Keratinocyte (primary cell): ENCODE measurements at regions not wholly inside any gene's neighbourhood (a gene's known extent, or its start where the extent isn't known, plus 50 kb on each side); places are given as distances from the start of the nearest gene placed in this dataset.

Experiments used
- DNase-seq: peaks from one replicate; pipeline ENCODE4 v3.0.0-alpha.2; 2011; ENCODE audit warnings: low read depth, missing footprints, low spot score
- FAIRE-seq: peaks from 2 replicates; lab custom pipeline; 2011; peaks lifted over from hg19 to GRCh38; lab: Jason Lieb, UNC
- H2AFZ ChIP-seq: 2 replicates; pipeline ENCODE4 v1.6.0; 2012; ENCODE audit warnings: low read length, control low read depth, inconsistent platforms; ENCODE audit not compliant: control insufficient read depth
- H3K27ac ChIP-seq: 2 replicates; pipeline ENCODE4 v1.5.1; 2011; ENCODE audit warnings: low read length; ENCODE audit not compliant: control insufficient read depth, insufficient read depth
- H3K27me3 ChIP-seq: 3 replicates; pipeline ENCODE4 v1.6.0; 2011; ENCODE audit warnings: low read length; ENCODE audit not compliant: control insufficient read depth, insufficient read depth; ENCODE audit errors: extremely low read depth
- H3K36me3 ChIP-seq, 2 experiments: 2 replicates in 1 of 2; 3 replicates in 1 of 2; pipeline ENCODE4 v1.5.1; 2011; ENCODE audit warnings: low read length in 2 of 2, mild to moderate bottlenecking in 1 of 2; ENCODE audit not compliant: control insufficient read depth in 2 of 2, insufficient read depth in 2 of 2; ENCODE audit errors: extremely low read depth in 1 of 2
- H3K4me1 ChIP-seq: 3 replicates; pipeline ENCODE4 v1.5.1; 2011; ENCODE audit warnings: low read length; ENCODE audit not compliant: control insufficient read depth, insufficient read depth; ENCODE audit errors: extremely low read depth
- H3K4me2 ChIP-seq: 3 replicates; pipeline ENCODE4 v1.6.0; 2011; ENCODE audit warnings: low read depth, low read length; ENCODE audit not compliant: control insufficient read depth, insufficient read depth; ENCODE audit errors: extremely low read depth
- H3K4me3 ChIP-seq, 3 experiments: fragments of 200-600 bp in 1 of 3; sonication (generic) in 1 of 3; 2 replicates in 2 of 3; 3 replicates in 1 of 3; pipeline ENCODE4 v1.5.1; 2011 to 2016; ENCODE audit warnings: low read length in 3 of 3, mild to moderate bottlenecking in 3 of 3, control low read depth in 2 of 3, inconsistent platforms in 1 of 3, low read depth in 1 of 3, mixed read lengths in 1 of 3, mixed run types in 1 of 3, moderate library complexity in 1 of 3; ENCODE audit not compliant: control insufficient read depth in 2 of 3, insufficient read depth in 2 of 3; ENCODE audit errors: extremely low read depth in 1 of 3
- H3K79me2 ChIP-seq: 2 replicates; pipeline ENCODE4 v1.6.0; 2012; ENCODE audit warnings: low read length; ENCODE audit not compliant: control insufficient read depth, insufficient read depth
- H3K9ac ChIP-seq: 3 replicates; pipeline ENCODE4 v1.6.0; 2011; ENCODE audit warnings: low read length; ENCODE audit not compliant: control insufficient read depth, insufficient read depth; ENCODE audit errors: extremely low read depth
- H3K9me1 ChIP-seq: 3 replicates; pipeline ENCODE4 v1.6.0; 2011; ENCODE audit warnings: low read length; ENCODE audit not compliant: control insufficient read depth, insufficient read depth; ENCODE audit errors: extremely low read depth
- H3K9me3 ChIP-seq: 2 replicates; pipeline ENCODE4 v1.5.1; 2012; ENCODE audit warnings: low read depth, low read length; ENCODE audit not compliant: control insufficient read depth
- H4K20me1 ChIP-seq: 3 replicates; pipeline ENCODE4 v1.6.0; 2011; ENCODE audit warnings: low read length; ENCODE audit not compliant: control insufficient read depth, insufficient read depth; ENCODE audit errors: extremely low read depth
- EZH2 ChIP-seq: IDR thresholded peaks from one replicate; pipeline ENCODE4 v1.6.1; 2012; ENCODE audit warnings: inconsistent platforms, mild to moderate bottlenecking, low read length, moderate library complexity
- dilution Hi-C: fragments of 300-500 bp; cut with MboI; formaldehyde crosslinking; loops from one replicate; pipeline ENCODE4 v1.7.0; 2020; ENCODE audit warnings: low sequenced_read_pairs; ENCODE audit not compliant: extremely low pct_ligation_motif_present
- TF ChIP-seq, protein P1 (sequence below), 3 experiments: IDR thresholded peaks in 1 of 3; conservative IDR thresholded peaks in 1 of 3; optimal IDR thresholded peaks in 1 of 3; 2 replicates in 2 of 3; 3 replicates in 1 of 3; pipeline versions ENCODE3 to v1.5.1; 2011; ENCODE audit warnings: low read length in 3 of 3, mild to moderate bottlenecking in 3 of 3, moderate library complexity in 2 of 3, control low read depth in 1 of 3, inconsistent platforms in 1 of 3; ENCODE audit not compliant: insufficient read depth in 2 of 3; ENCODE audit errors: extremely low read depth in 1 of 3

DNA sequence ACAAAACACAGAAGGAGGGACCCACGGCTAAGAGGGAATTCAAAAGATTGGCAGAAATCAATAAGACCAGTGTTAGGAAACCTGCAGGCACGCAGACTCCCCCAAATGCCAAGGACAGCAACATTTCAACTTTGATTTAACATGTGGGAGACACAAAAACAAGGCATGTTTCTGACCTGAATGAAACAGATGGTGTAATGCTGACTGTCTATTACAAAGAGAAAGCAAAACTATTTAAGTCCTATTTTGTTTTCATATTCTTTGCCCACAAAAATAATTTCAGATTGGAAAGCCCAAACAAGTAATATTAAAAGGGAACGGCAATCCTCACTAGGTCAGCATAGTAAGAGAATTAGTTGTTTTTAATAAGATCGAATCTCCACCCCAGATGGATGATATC is 107.9 kb downstream of the S1PR1 start:
- dilution Hi-C loops: no loop called here

GRCh38 chr1:101346419-101346818 is 109.6 kb downstream of the S1PR1 start:
- no peaks in the 10 kb centered on the region for H3K27me3 ChIP-seq
- no peaks in the 10 kb centered on the region for H3K9me1 ChIP-seq
- H3K9ac ChIP-seq: no peak overlapping the region
- no peaks in the 10 kb centered on the region for H3K4me1 ChIP-seq
- dilution Hi-C loops: no loop called here
- H3K27ac ChIP-seq: no peak overlapping the region
- no peaks in the 10 kb centered on the region for H3K36me3 ChIP-seq
- TF ChIP-seq EZH2: no peak
- TF ChIP-seq, protein P1, sequence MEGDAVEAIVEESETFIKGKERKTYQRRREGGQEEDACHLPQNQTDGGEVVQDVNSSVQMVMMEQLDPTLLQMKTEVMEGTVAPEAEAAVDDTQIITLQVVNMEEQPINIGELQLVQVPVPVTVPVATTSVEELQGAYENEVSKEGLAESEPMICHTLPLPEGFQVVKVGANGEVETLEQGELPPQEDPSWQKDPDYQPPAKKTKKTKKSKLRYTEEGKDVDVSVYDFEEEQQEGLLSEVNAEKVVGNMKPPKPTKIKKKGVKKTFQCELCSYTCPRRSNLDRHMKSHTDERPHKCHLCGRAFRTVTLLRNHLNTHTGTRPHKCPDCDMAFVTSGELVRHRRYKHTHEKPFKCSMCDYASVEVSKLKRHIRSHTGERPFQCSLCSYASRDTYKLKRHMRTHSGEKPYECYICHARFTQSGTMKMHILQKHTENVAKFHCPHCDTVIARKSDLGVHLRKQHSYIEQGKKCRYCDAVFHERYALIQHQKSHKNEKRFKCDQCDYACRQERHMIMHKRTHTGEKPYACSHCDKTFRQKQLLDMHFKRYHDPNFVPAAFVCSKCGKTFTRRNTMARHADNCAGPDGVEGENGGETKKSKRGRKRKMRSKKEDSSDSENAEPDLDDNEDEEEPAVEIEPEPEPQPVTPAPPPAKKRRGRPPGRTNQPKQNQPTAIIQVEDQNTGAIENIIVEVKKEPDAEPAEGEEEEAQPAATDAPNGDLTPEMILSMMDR (optimal IDR thresholded peaks at IDR 0.05 in 1 of 3, IDR thresholded peaks at IDR 0.05 in 1 of 3, conservative IDR thresholded peaks at IDR 0.05 in 1 of 3; ENCODE audit: extremely low read depth in 1 of 3, insufficient read depth in 2 of 3, low read length in 3 of 3): no peak
- H3K9me3 ChIP-seq: no peaks in the 10 kb centered on the region
- FAIRE-seq (no peak), DNase-seq (no peak)
- no peak overlapping the region for H2AFZ ChIP-seq
- H3K79me2 ChIP-seq: no peaks in the 10 kb centered on the region
- H3K4me3 ChIP-seq: no peak overlapping the region
- H3K4me2 ChIP-seq: no peak overlapping the region
- no peaks in the 10 kb centered on the region for H4K20me1 ChIP-seq

More for the DNA sequence above, 107.9 kb downstream of the S1PR1 start:
- no peaks in the 10 kb centered on the region for H3K36me3 ChIP-seq
- H3K9ac ChIP-seq: no peak overlapping the region
- TF ChIP-seq, protein P1 (optimal IDR thresholded peaks at IDR 0.05 in 1 of 3, IDR thresholded peaks at IDR 0.05 in 1 of 3, conservative IDR thresholded peaks at IDR 0.05 in 1 of 3; ENCODE audit: extremely low read depth in 1 of 3, insufficient read depth in 2 of 3, low read length in 3 of 3): no peak
- no peak for TF ChIP-seq EZH2
- no peaks in the 10 kb centered on the region for H3K27me3 ChIP-seq
- no peaks in the 10 kb centered on the region for H3K4me1 ChIP-seq
- no peak overlapping the region for H3K4me3 ChIP-seq
- no peak overlapping the region for H3K27ac ChIP-seq
- no peak overlapping the region for H3K4me2 ChIP-seq
- H3K9me3 ChIP-seq: no peaks in the 10 kb centered on the region
- DNase-seq (no peak), FAIRE-seq (no peak)
- H3K9me1 ChIP-seq: no peaks in the 10 kb centered on the region
- no peaks in the 10 kb centered on the region for H4K20me1 ChIP-seq
- H2AFZ ChIP-seq: no peak overlapping the region
- no peaks in the 10 kb centered on the region for H3K79me2 ChIP-seq
